ENCODE measurements at regions not wholly inside any gene's neighbourhood (a gene's known extent, or its start where the extent isn't known, plus 50 kb on each side); places are given as distances from the start of the nearest gene placed in this dataset.

DNA sequence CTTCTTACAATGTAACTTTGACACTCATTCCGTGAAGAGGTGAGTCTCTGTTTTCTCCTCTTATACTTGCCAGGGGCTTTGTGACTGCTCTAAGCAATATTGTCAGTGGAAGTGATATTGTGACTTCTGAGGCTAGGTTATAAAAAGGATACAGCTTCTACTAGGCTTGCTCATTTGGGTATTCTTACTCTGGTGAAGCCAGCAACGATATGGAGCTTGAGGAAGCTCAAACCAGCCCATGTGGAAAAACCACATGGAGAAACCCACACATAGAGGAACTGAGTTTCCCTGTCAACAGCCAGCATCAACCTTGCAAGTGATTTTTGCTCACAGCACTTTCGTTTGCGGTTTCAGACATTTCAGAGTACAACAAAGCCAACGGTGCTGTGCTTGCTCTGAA is 149.6 kb upstream of the SEMA3E start:
- no peak for FAIRE-seq
- no peak overlapping the region for H3K9ac ChIP-seq (ENCODE audit: low read length in 3 of 3)
- no peaks in the 10 kb centered on the region for H3K4me1 ChIP-seq (ENCODE audit: control insufficient read depth in 2 of 3, insufficient read depth in 2 of 3, low read depth in 1 of 3, low read length in 3 of 3)
- TF ChIP-seq, protein P1, sequence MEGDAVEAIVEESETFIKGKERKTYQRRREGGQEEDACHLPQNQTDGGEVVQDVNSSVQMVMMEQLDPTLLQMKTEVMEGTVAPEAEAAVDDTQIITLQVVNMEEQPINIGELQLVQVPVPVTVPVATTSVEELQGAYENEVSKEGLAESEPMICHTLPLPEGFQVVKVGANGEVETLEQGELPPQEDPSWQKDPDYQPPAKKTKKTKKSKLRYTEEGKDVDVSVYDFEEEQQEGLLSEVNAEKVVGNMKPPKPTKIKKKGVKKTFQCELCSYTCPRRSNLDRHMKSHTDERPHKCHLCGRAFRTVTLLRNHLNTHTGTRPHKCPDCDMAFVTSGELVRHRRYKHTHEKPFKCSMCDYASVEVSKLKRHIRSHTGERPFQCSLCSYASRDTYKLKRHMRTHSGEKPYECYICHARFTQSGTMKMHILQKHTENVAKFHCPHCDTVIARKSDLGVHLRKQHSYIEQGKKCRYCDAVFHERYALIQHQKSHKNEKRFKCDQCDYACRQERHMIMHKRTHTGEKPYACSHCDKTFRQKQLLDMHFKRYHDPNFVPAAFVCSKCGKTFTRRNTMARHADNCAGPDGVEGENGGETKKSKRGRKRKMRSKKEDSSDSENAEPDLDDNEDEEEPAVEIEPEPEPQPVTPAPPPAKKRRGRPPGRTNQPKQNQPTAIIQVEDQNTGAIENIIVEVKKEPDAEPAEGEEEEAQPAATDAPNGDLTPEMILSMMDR (IDR thresholded peaks at IDR 0.05; ENCODE audit: borderline replicate concordance, extremely low read depth, insufficient read depth) = no peak
- H3K9me3 ChIP-seq (ENCODE audit: control insufficient read depth in 2 of 3, insufficient read depth in 1 of 3, low read length in 3 of 3) = no peaks in the 10 kb centered on the region
- H3K27me3 ChIP-seq (ENCODE audit: control insufficient read depth, insufficient read depth, low read length) = no peaks in the 10 kb centered on the region
- no peak overlapping the region for H3K27ac ChIP-seq (ENCODE audit: low read depth in 2 of 2, low read length in 2 of 2)
- intact Hi-C loops (cut with DNase I) = no loop called here
- H3K4me3 ChIP-seq (ENCODE audit: low read length in 3 of 3) = no peak overlapping the region
- no peaks in the 10 kb centered on the region for H3K36me3 ChIP-seq (ENCODE audit: control insufficient read depth in 2 of 3, insufficient read depth in 3 of 3, low read length in 3 of 3)
- DNase-seq = no peak

DNA sequence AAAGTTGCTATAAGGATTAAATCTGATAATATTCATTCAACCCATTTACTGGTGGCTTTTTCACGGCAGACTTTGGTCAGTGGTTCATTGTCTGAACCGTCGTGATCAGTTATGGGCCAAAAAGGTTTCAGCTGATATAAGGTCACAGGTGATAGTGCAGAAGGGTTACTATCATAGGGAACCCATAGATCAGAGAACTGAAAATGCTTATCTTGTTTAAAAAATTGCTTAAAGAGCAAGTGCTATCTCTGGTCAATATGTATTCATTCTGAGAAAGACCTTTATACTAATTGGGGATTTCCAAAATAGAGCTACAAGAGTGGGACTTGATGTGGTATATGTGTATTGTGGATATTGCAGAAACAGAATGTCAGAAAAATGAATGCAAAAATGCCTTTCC is 147.8 kb upstream of the SEMA3E start:
- TF ChIP-seq, protein P1 (IDR thresholded peaks at IDR 0.05; ENCODE audit: borderline replicate concordance, extremely low read depth, insufficient read depth) = no peak
- Histone ChIP-seq H3K4me3 (ENCODE audit: low read length in 3 of 3) (no peak overlapping the region), H3K27me3 (ENCODE audit: control insufficient read depth, insufficient read depth, low read length) (no peaks in the 10 kb centered on the region), H3K9ac (ENCODE audit: low read length in 3 of 3) (no peak overlapping the region), H3K36me3 (ENCODE audit: control insufficient read depth in 2 of 3, insufficient read depth in 3 of 3, low read length in 3 of 3) (no peaks in the 10 kb centered on the region), H3K4me1 (ENCODE audit: control insufficient read depth in 2 of 3, insufficient read depth in 2 of 3, low read depth in 1 of 3, low read length in 3 of 3) (no peaks in the 10 kb centered on the region), H3K27ac (ENCODE audit: low read depth in 2 of 2, low read length in 2 of 2) (no peak overlapping the region), H3K9me3 (ENCODE audit: control insufficient read depth in 2 of 3, insufficient read depth in 1 of 3, low read length in 3 of 3) (no peaks in the 10 kb centered on the region)
- DNase-seq = no peak
- no peak for FAIRE-seq
- intact Hi-C loops (cut with DNase I) = no loop called here

DNA sequence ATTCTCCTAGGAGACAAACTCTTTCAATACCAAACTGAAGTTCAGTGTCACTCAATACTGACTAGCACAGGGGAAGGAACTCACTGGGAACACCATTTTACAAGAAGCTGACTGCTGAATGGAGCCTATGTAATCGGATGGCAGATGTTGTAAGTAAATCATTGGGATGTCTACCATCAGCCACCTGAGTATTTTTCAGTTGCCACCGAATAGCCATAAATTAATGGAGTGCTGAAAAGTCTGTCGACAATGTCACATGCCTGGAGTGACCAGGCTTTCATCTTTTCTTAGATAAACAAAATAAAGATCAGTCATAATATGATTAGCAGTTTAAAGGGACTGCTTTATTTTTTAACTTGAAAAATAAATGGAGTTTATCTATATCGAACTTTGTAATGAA is 145.9 kb upstream of the SEMA3E start:
- intact Hi-C loops (cut with DNase I) = no loop called here
- H3K27ac ChIP-seq (ENCODE audit: low read depth in 2 of 2, low read length in 2 of 2) = no peak overlapping the region
- no peaks in the 10 kb centered on the region for H3K36me3 ChIP-seq (ENCODE audit: control insufficient read depth in 2 of 3, insufficient read depth in 3 of 3, low read length in 3 of 3)
- TF ChIP-seq, protein P1 (IDR thresholded peaks at IDR 0.05; ENCODE audit: borderline replicate concordance, extremely low read depth, insufficient read depth) = no peak
- H3K4me3 ChIP-seq (ENCODE audit: low read length in 3 of 3) = no peak overlapping the region
- H3K9ac ChIP-seq (ENCODE audit: low read length in 3 of 3) = no peak overlapping the region
- FAIRE-seq = no peak
- no peaks in the 10 kb centered on the region for H3K4me1 ChIP-seq (ENCODE audit: control insufficient read depth in 2 of 3, insufficient read depth in 2 of 3, low read depth in 1 of 3, low read length in 3 of 3)
- H3K9me3 ChIP-seq (ENCODE audit: control insufficient read depth in 2 of 3, insufficient read depth in 1 of 3, low read length in 3 of 3) = no peaks in the 10 kb centered on the region
- H3K27me3 ChIP-seq (ENCODE audit: control insufficient read depth, insufficient read depth, low read length) = no peaks in the 10 kb centered on the region
- DNase-seq = peak in 3 of 5 donors; percentile 10 to 45 (median 39)

DNA sequence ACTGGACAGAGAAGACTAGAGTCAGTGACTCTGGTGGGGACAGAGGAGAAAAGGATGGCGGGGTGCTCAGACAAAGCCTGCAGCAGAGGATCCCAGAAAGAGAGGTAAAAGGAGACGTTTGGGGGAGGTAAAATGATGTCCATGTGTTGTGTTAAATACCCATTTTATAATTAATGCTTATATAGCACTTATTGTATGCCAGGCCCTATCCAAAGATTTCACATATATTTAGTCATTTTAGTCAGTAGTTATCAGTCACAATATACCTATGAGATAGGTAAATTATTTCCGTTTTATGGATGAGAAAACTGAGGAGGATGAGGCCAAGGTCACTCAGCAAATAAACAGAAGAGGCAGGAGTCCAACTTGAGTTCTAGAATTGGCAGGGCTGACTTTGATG is 144.6 kb upstream of the SEMA3E start:
- Histone ChIP-seq H3K4me1 (ENCODE audit: control insufficient read depth in 2 of 3, insufficient read depth in 2 of 3, low read depth in 1 of 3, low read length in 3 of 3) (no peaks in the 10 kb centered on the region), H3K27me3 (ENCODE audit: control insufficient read depth, insufficient read depth, low read length) (no peaks in the 10 kb centered on the region), H3K36me3 (ENCODE audit: control insufficient read depth in 2 of 3, insufficient read depth in 3 of 3, low read length in 3 of 3) (no peaks in the 10 kb centered on the region), H3K4me3 (ENCODE audit: low read length in 3 of 3) (no peak overlapping the region), H3K27ac (ENCODE audit: low read depth in 2 of 2, low read length in 2 of 2) (no peak overlapping the region), H3K9me3 (ENCODE audit: control insufficient read depth in 2 of 3, insufficient read depth in 1 of 3, low read length in 3 of 3) (no peaks in the 10 kb centered on the region), H3K9ac (ENCODE audit: low read length in 3 of 3) (no peak overlapping the region)
- FAIRE-seq = no peak
- TF ChIP-seq, protein P1 (IDR thresholded peaks at IDR 0.05; ENCODE audit: borderline replicate concordance, extremely low read depth, insufficient read depth) = no peak
- intact Hi-C loops (cut with DNase I) = no loop called here
- no peak for DNase-seq
